ENCODE measurements at regions not wholly inside any gene's neighbourhood (a gene's known extent, or its start where the extent isn't known, plus 50 kb on each side); places are given as distances from the start of the nearest gene placed in this dataset.
"Not testable (repeated sequence)": the region's sequence is repeated elsewhere in the genome, so short reads cannot be mapped to it uniquely, and the experiment has no call there.

- no peak for DNase-seq (ENCODE audit: low spot score)
Measured at GRCh38 chr18:73681912-73682311, 465.7 kb downstream of the FBXO15 start.

- DNase-seq (ENCODE audit: low spot score), result no peak
Measured at GRCh38 chr18:73681398-73681797, 466.2 kb downstream of the FBXO15 start.

- no peak for DNase-seq (ENCODE audit: low spot score)
Measured at GRCh38 chr18:73679941-73680712, 467.5 kb downstream of the FBXO15 start.

GRCh38 chr18:73677450-73677849 lies 470.2 kb downstream of the FBXO15 start:
- DNase-seq (ENCODE audit: low spot score), result no peak

DNA sequence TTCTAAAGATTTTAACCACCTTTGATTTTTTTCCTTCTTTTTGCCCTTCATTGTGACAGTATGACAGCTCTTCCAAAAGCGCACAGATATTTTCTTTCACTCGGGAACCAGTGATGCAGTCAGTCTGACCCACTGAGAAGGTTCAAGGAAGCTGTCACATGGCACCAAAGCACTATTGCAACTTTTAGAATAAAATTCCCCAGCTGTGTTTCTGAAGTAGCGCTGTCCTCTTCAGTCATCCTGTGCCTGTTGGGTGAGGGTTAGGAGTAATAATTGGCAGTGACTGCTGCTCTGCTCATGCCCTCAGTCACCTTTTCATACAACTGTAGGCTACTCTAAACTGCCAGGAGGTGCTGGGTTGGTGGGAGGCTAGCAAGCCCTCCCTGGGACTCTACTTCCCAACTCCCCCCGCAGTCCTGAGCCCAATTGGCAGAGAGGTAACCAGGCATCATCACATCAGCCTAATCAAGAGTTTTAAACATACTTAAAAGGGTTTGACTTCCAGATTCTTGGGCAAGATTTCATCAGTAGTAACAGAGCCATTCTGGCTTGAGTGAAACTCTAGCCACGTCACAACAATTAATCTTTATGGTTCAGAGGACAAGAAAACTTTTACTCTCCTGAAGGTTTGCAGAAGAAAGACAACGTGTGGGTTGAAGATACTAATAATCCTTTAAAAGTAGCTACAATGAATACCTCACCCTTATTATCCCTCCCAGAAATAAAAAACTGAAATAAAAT lies 473.3 kb downstream of the FBXO15 start:
- DNase-seq (ENCODE audit: low spot score), result no peak

DNA sequence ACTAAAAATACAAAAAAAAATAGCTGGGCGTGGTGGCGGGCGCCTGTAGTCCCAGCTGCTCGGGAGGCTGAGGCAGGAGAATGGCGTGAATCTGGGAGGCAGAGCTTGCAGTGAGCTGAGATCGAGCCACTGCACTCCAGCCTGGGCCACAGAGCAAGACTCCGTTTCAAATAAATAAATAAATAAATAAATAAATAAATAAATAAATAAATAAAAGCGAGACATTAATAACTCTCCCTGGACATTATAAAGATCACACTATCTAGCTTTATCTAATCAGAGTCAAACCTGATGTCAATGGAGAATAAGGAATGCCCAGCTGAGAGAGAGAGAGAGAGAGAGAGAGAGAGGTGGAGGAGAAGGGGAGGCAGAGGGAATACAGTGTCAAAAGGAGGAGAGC lies 476.2 kb downstream of the FBXO15 start:
- not testable (repeated sequence) for DNase-seq (ENCODE audit: low spot score)

- DNase-seq (ENCODE audit: low spot score), result no peak
Measured at GRCh38 chr18:73670524-73670923, 477.1 kb downstream of the FBXO15 start.

- DNase-seq (ENCODE audit: low spot score), result no peak
Measured at GRCh38 chr18:73670039-73670438, 477.6 kb downstream of the FBXO15 start.

DNA sequence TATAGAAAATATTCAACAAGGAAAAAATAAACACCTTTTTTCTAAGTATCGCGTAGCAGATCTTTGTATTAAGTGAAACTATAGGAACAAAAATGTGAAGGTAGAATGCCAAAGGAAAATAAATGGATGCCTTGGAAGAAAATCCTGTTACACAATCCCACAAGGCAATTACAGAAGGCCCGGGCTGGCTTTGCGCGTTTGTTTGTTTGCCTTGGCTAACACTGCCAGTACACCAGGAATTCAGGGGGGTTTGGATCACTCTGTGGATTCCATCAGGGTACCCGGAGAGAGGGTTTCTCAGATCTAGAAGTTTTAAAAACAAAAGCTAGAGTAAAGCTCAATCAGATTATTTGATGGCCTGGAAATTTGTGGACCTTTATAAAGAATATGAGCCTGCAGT lies 478.3 kb downstream of the FBXO15 start:
- peak; percentile 8 for DNase-seq (ENCODE audit: low spot score)

- DNase-seq (ENCODE audit: low spot score), result no peak
Measured at GRCh38 chr18:73668051-73668450, 479.6 kb downstream of the FBXO15 start.

DNA sequence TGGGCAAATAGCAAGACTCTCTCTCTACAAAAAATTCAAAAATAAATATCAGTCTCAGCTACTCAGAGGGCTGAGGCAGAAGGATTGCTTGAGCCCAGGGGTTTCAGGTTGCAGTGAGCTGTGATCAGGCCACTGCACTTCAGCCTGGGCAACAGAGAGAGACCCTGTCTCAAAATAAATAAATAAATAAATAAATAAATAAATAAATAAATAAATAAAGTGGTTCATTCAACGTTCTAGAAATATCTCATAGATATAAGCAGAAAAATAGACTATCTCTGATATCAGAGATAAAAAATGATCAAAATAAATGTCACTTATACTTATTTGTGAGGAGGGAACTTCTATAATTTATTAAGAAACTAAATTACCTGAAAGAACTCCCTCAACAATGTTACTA lies 480.9 kb downstream of the FBXO15 start:
- DNase-seq (ENCODE audit: low spot score), result no peak

DNA sequence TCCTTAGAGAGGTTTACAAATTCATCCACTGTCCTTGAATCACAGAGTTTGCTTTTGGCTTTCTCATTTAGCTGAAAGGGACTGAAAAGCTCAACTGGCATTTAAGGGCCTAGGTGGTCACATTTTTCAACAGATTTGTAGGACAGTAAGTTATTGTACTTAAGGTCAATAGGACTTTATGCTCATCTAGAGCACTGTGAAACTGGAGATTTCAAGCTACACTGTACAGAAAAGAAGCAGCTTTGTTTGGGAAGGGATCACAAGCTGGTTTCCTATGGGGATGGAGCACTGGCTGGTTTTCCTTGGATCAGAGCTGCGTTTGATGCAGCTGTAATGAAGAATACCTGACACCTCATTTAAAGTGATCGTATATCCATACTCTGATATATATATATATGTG lies 482.7 kb downstream of the FBXO15 start:
- DNase-seq (ENCODE audit: low spot score), result no peak

- peak; percentile 5 for DNase-seq (ENCODE audit: low spot score)
Measured at GRCh38 chr18:73663581-73663980, 484.1 kb downstream of the FBXO15 start.

DNA sequence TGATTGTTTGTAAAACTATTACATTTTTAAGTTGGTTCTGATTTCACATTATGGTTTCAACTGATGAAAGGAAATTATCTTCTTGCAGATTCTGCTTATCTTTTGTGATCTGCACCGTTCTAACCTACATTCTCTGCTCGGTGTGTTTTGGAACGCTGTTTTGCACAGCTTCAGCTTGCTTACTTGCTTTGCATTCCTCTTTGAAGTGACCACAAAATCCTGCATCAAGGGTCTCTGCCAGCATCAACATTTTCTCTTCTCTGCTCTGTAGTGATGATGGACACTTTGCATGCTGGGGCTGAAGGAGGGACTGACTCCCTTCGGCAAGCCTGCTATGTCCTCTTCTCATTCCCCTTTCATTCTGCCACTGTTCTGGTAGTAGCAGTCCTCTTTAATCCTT lies 485.2 kb downstream of the FBXO15 start:
- DNase-seq (ENCODE audit: low spot score), result no peak

DNA sequence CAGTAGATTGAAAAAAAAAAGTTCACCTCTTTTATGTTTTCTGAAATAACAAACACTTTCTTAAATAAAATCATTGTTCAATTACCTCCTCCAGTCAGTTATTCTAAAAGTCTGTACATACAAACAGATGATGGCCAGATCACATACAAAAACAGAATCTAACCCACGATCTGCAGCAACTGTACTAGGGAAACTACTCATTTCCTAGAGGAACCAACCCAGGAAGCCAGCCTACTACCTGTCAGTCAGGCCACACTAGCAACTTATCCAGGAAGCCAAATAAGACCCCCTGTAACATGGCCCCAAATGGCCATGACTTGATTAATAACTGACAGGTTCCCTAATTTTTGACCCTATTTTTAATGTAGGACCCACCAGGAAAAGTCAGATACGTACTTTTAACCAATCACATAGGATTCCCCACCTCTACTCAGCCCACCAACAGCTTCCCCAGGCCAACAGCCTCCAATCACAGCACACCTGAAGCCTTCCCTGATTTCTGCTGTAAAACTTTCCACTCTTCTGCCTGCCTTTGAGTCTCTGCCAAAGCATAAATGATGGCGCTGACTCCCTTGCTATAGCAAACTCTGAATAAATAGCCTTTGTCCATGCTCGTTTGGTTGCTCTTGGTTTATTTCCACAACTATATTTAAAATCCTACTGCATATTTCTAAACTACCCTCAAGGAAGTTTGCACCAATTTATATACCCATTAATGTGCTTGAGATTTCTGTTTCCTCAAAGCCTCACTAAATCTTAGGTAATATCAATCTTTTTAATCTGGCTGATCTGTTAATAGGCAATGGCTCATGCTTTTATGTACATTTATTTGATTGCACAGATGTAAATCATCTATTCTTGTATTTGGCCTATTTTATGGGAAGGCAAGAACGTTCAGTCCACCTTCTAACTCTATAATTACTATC lies 486.4 kb downstream of the FBXO15 start:
- no peak for DNase-seq (ENCODE audit: low spot score)

DNA sequence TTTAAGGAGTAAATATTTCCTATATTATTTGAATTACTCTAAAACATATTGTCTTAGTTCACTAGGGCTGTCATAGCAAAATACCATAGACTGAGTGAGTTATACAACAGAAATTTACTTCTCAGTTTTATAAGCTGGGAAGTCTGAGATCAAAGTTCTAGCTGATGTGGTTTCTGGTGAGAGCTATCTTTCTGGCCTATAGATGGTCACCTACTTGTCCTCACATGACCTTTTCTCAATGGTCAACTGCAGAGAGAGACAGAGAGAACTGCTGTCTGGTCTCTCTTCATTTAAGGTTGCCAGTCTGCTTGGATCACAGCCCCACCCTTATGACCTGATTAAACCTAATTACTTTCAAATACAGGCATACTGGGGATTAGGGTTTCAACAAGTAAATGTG lies 490.9 kb downstream of the FBXO15 start:
- DNase-seq (ENCODE audit: low spot score), result no peak

DNA sequence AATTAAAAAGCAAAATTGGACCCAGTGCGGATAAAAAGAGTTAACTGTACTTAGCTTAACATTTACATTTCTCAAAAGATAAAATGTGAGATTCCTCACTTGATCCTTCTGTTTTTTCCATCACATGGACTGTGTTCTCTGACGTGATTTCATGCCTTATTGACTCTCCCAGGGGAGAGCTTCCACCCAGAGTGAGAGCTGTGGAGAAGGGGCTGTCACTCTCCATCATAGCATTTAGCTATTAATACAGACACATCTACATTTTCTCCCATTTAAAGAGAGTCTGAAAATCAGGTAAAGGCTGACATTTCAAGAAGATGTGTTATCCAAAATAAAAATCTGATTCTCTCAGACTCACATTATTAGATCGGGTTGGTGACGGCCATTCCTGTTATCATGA lies 493.8 kb downstream of the FBXO15 start:
- DNase-seq (ENCODE audit: low spot score), result no peak

DNA sequence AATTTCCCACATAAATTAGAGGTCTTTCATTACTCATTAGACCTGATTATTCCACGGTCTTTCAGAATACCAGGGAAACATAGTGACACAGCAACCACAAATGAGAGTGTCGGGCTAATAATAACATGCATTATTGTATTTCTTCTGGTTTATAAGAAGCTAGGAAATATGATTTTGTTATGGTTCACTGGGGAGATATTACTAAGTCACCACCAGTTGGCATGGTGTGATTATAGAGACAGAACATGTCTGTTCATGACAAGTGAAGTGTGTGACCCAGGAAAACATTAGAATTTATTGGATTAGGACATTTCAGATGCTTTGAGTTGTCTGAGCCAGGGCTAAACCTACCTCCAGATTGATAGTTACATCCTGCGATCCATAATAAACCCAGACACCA lies 494.4 kb downstream of the FBXO15 start:
- no peak for DNase-seq (ENCODE audit: low spot score)

DNA sequence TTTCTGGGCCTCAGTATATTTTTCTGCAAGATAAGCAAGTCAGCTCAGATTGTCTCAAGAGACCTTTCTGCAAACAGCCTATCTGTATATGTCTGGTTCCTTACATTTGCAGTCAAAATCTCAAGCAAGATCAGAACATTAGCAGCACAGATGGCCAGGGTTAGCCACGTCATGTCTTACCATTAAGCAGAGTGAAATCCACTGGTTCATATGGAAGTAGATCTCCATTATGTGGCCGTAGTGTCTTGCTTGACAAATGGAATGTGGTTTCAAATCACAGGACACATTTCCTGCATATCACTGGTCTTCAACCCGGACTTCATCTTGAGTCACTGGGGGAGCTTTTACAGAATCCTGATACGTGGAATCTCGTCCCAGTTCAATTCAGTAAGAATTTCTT lies 500.2 kb downstream of the FBXO15 start:
- DNase-seq (ENCODE audit: low spot score), result no peak

GRCh38 chr18:73646772-73647171 lies 500.9 kb downstream of the FBXO15 start:
- no peak for DNase-seq (ENCODE audit: low spot score)

DNA sequence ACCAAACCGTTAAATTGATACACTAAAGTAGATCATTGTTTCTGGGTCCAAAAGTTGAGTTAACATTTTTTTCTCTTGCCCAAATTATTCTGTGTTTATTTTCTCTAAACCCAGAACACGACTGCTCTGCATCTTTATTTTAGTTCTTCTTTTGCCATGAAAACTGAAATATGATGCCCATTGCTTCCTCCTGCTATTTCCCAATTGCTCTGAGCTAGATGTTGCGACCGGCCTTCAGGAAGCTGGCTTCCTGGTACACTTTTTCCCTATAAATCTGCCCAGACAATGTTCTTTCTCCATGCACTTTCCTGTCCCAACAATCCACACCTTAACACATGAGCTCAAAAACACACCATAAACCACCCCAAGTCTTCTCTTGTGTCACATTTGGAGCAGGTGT lies 501.4 kb downstream of the FBXO15 start:
- no peak for DNase-seq (ENCODE audit: low spot score)

- no peak for DNase-seq (ENCODE audit: low spot score)
Measured at GRCh38 chr18:73645160-73645715, 502.4 kb downstream of the FBXO15 start.

All from Ammon's horn (tissue), 1 donor.